Lung (tissue), 11 donors: ENCODE measurements at regions not wholly inside any gene's neighbourhood (a gene's known extent, or its start where the extent isn't known, plus 50 kb on each side); places are given as distances from the start of the nearest gene placed in this dataset.
A peak's percentile ranks its signal among the peaks of the same experiment; 100 is the strongest.

Source experiments
- ATAC-seq: fragments of 200-7000 bp; cut with Tn5 transposase; one replicate; pipeline ENCODE4 v1.9.1; 2020; ENCODE audit warnings: moderate number of reproducible peaks; ENCODE audit not compliant: insufficient read depth, low FRiP score
- DNase-seq, 3 donors: peaks; one replicate each; pipeline ENCODE4 v3.0.0-alpha.2; 2013 to 2017
- H3K27ac ChIP-seq, 2 donors: one replicate each; pipeline ENCODE4 v1.5.1; 2013; ENCODE audit warnings: mild to moderate bottlenecking in 2 of 2, moderate library complexity in 2 of 2, control low read depth in 1 of 2, inconsistent platforms in 1 of 2, low read depth in 1 of 2, low read length in 1 of 2
- H3K27me3 ChIP-seq, 3 donors: one replicate each; pipeline ENCODE4 v1.5.1; 2013; ENCODE audit warnings: low read length in 2 of 3; ENCODE audit not compliant: control insufficient read depth in 3 of 3, insufficient read depth in 3 of 3
- H3K36me3 ChIP-seq, 4 donors: one replicate each; pipeline ENCODE4 v1.5.1; 2013; ENCODE audit warnings: low read length in 4 of 4, mild to moderate bottlenecking in 1 of 4, moderate library complexity in 1 of 4; ENCODE audit not compliant: control insufficient read depth in 4 of 4, insufficient read depth in 4 of 4
- H3K4me1 ChIP-seq, 5 donors: one replicate each; pipeline ENCODE4 v1.5.1; 2013; ENCODE audit warnings: low read length in 5 of 5, mild to moderate bottlenecking in 2 of 5, moderate library complexity in 1 of 5; ENCODE audit not compliant: control insufficient read depth in 5 of 5, insufficient read depth in 5 of 5
- H3K4me3 ChIP-seq: one replicate; pipeline ENCODE4 v1.5.1; 2013; ENCODE audit warnings: mild to moderate bottlenecking, control low read depth, moderate library complexity
- H3K9ac ChIP-seq, 2 donors: one replicate each; pipeline ENCODE4 v1.5.1; 2013; ENCODE audit warnings: low read length in 2 of 2, control low read depth in 1 of 2; ENCODE audit not compliant: insufficient read depth in 1 of 2
- H3K9me3 ChIP-seq, 4 donors: one replicate each; pipeline ENCODE4 v1.5.1; 2013; ENCODE audit warnings: low read length in 3 of 4, mild to moderate bottlenecking in 1 of 4, moderate library complexity in 1 of 4; ENCODE audit not compliant: control insufficient read depth in 4 of 4, insufficient read depth in 3 of 4
- WGBS, 2 donors: extraction: QIAGEN DNeasy Blood & Tissue Kit; methylation state at CpG; one replicate each; pipeline ENCODE4 v1.1.7; 2013; 5-methylcytosine and 5-hydroxymethylcytosine counted together
- TF ChIP-seq, protein P1 (sequence below): IDR thresholded peaks from 2 replicates; pipeline ENCODE4 v1.5.1; 2012; ENCODE audit warnings: mild to moderate bottlenecking; ENCODE audit errors: control extremely low read depth, extremely low read depth
- donor health status: control.
- donor health status: control.
- donor health status: Bipolar disorder and iron deficiency.
- donor health status: healthy.
- donor health status: DM: yes; HTN: yes; CAD: no.

DNA sequence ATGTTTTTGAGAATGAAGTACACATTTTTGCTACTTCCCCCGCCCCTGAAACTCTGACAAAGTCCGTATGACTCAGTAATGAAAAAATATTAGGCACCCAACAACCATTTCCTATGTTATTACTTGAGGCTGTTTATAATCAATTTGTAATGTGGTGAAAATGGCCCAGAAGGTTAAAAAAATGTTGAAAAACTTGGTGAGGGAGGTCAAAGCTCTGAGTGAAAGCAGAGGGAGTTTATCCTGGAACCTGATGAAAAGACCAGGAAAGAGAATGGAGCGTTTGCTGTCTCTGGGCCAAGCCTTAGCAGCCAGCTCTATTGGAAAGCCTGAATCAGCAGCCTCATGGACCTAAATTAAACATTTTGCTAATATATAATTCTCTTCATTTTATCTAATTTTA lies 367.7 kb upstream of the NEGR1 start:
- Histone ChIP-seq H3K9ac (no peak overlapping the region), H3K9me3 (peaks cover 0 to 2% (median 0%) of the 10 kb centered on the region in 4 donors), H3K27ac (no peak overlapping the region), H3K4me3 (no peak overlapping the region), H3K27me3 (no peaks in the 10 kb centered on the region), H3K4me1 (peaks cover 0 to 20% (median 0%) of the 10 kb centered on the region in 5 donors), H3K36me3 (no peaks in the 10 kb centered on the region)
- ATAC-seq (no peak), DNase-seq (peak in 2 of 3 donors; percentile 36 to 72)
- 61 to 80% methylated on average over 3 of the region's 3 CpGs for WGBS, 2 donors
- TF ChIP-seq, protein P1, sequence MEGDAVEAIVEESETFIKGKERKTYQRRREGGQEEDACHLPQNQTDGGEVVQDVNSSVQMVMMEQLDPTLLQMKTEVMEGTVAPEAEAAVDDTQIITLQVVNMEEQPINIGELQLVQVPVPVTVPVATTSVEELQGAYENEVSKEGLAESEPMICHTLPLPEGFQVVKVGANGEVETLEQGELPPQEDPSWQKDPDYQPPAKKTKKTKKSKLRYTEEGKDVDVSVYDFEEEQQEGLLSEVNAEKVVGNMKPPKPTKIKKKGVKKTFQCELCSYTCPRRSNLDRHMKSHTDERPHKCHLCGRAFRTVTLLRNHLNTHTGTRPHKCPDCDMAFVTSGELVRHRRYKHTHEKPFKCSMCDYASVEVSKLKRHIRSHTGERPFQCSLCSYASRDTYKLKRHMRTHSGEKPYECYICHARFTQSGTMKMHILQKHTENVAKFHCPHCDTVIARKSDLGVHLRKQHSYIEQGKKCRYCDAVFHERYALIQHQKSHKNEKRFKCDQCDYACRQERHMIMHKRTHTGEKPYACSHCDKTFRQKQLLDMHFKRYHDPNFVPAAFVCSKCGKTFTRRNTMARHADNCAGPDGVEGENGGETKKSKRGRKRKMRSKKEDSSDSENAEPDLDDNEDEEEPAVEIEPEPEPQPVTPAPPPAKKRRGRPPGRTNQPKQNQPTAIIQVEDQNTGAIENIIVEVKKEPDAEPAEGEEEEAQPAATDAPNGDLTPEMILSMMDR, result no peak

DNA sequence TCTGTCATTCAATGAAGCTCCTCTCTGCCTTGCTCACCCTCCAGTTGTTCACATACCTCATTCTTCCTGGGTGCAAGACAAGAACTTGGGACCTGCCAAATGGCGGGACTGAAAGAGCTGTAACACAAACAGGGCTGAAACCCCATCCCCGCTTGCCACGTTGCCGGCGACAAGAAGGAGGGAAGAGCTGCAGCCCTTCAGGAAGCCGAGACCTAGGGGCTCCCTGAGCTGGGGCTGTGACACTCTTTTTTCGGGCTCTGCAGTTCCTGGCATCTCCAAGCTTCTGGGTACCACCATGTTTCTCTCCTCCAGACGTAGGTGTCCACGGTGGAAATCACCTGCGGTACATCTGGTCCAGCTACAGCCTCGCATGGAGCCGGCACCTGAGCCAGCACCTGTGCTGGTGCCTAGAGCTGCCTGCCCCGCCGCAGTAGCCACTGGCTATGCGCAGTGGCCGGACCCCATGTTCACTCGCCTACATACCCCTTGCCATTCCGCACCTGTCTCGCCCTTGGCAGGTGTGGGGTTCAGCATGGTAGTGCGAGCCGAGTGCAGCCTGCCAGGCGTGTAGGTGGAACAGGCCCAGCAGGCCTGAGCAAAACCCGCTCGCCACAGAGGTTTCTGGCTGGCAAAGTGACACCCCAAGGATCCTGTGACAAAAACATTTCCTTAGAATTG lies 367.0 kb upstream of the NEGR1 start:
- no peaks in the 10 kb centered on the region for H3K27me3 ChIP-seq
- H3K4me3 ChIP-seq, result no peak overlapping the region
- H3K9ac ChIP-seq, result no peak overlapping the region
- no peak overlapping the region for H3K27ac ChIP-seq
- DNase-seq (no peak), ATAC-seq (no peak)
- 94 to 96% methylated on average over 24 of the region's 24 CpGs for WGBS, 2 donors
- no peaks in the 10 kb centered on the region for H3K36me3 ChIP-seq
- TF ChIP-seq, protein P1, result no peak
- H3K9me3 ChIP-seq, result peaks cover 0 to 2% (median 0%) of the 10 kb centered on the region in 4 donors
- peaks cover 0 to 20% (median 0%) of the 10 kb centered on the region in 5 donors for H3K4me1 ChIP-seq

DNA sequence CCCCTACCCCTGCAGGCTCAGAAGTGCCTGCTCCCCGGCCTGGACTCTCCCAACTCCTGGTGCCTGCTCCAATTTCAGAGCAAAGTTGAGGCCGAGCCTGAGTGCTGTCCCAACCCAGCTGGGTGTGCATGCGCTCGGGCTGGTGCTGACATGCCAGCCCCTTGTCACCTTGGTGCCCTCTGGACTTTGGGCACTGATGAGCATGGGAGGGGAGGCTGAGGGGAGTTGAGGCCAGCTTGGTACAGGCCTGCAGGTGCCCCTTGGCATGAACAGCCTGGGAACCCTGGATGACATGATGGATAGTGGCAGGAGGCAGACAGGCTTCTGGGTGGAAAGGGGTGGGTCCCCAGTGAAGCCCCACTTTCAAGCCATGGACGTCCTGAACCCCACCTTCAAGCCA lies 366.1 kb upstream of the NEGR1 start:
- TF ChIP-seq, protein P1, result no peak
- 56 to 72% methylated on average over 5 of the region's 5 CpGs for WGBS, 2 donors
- Histone ChIP-seq H3K9me3 (peaks cover 0 to 2% (median 0%) of the 10 kb centered on the region in 4 donors), H3K27ac (no peak overlapping the region), H3K27me3 (no peaks in the 10 kb centered on the region), H3K36me3 (no peaks in the 10 kb centered on the region), H3K4me1 (peaks cover 0 to 20% (median 0%) of the 10 kb centered on the region in 5 donors), H3K9ac (no peak overlapping the region), H3K4me3 (no peak overlapping the region)
- no peak for ATAC-seq
- DNase-seq, result no peak

DNA sequence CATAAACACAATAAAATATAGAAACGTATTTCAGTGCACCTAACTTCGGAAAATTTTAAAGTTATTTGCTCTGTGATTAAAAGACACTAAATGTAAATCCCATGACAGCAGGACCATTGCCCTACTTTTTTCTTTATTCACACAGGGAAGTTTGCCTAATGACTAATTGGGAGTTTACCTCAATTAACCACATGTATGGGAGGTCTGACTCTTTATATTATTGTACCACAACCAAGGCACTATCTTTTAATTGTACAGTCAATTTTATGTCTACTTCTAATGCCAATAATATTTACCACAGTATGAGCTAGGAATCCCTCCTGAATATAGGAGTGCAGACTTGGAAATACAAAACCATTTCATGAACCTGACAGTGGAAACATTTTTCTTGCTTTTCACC lies 360.8 kb upstream of the NEGR1 start:
- no peak overlapping the region for H3K9ac ChIP-seq
- H3K9me3 ChIP-seq, result peaks cover 0 to 1% (median 0%) of the 10 kb centered on the region in 4 donors
- no peaks in the 10 kb centered on the region for H3K27me3 ChIP-seq
- no peak overlapping the region for H3K27ac ChIP-seq
- ATAC-seq (no peak), DNase-seq (no peak)
- 88 to 92% methylated on average over 2 of the region's 2 CpGs for WGBS, 2 donors
- no peaks in the 10 kb centered on the region for H3K4me1 ChIP-seq
- H3K36me3 ChIP-seq, result no peaks in the 10 kb centered on the region
- no peak overlapping the region for H3K4me3 ChIP-seq
- TF ChIP-seq, protein P1, result no peak
